Gastroesophageal sphincter (tissue), 4 donors: ENCODE measurements at regions not wholly inside any gene's neighbourhood (a gene's known extent, or its start where the extent isn't known, plus 50 kb on each side); places are given as distances from the start of the nearest gene placed in this dataset.

ENCODE experiments used
- ATAC-seq: fragments of 150-250 bp; one replicate; pipeline ENCODE4 v1.9.1; 2016; ENCODE audit warnings: mild to moderate bottlenecking, moderate library complexity
- H3K27ac ChIP-seq, 4 donors: fragments of 200-600 bp; sonication (generic) in 3 of 4; 1 replicate in 3 of 4; 2 replicates in 1 of 4; pipeline ENCODE4 v1.5.1; 2016 to 2019
- H3K27me3 ChIP-seq: fragments of 200-600 bp; sonication (generic); one replicate; pipeline ENCODE4 v1.5.1; 2019
- H3K36me3 ChIP-seq, 2 donors: fragments of 200-600 bp; sonication (generic); one replicate each; pipeline ENCODE4 v1.5.1; 2019; ENCODE audit warnings: control low read depth in 1 of 2
- H3K4me1 ChIP-seq, 3 donors: fragments of 200-600 bp; sonication (generic); 1 replicate in 2 of 3; 2 replicates in 1 of 3; pipeline ENCODE4 v1.5.1; 2016 to 2019; ENCODE audit warnings: control low read depth in 2 of 3
- H3K4me3 ChIP-seq, 2 donors: fragments of 200-600 bp; sonication (generic); one replicate each; pipeline ENCODE4 v1.5.1; 2019; ENCODE audit warnings: mild to moderate bottlenecking in 1 of 2, moderate library complexity in 1 of 2
- H3K9me3 ChIP-seq, 3 donors: fragments of 200-600 bp; sonication (generic); one replicate each; pipeline ENCODE4 v1.5.1; 2017 to 2019; ENCODE audit warnings: control low read depth in 2 of 3
- EP300 ChIP-seq: sonication (generic); formaldehyde crosslinking; IDR thresholded peaks from one replicate; pipeline ENCODE4 v1.6.1; 2017; ENCODE audit warnings: antibody characterized with exemption, mild to moderate bottlenecking
- POLR2A ChIP-seq, 2 donors: fragments of 450-650 bp; IDR thresholded peaks; one replicate each; pipeline ENCODE4 v1.6.1; 2017; ENCODE audit warnings: antibody characterized with exemption in 2 of 2, mild to moderate bottlenecking in 2 of 2, moderate library complexity in 1 of 2
- POLR2AphosphoS5 ChIP-seq: sonication (generic); formaldehyde crosslinking; IDR thresholded peaks from one replicate; pipeline ENCODE4 v1.6.1; 2017; ENCODE audit warnings: antibody characterized with exemption
- WGBS, 2 donors: methylation state at CpG; one replicate each; pipeline ENCODE4 v1.1.5; 2018; ENCODE audit warnings: low coverage in 1 of 2; 5-methylcytosine and 5-hydroxymethylcytosine counted together
- TF ChIP-seq, protein P1 (sequence below), 4 experiments: fragments of 200-600 bp in 2 of 4; fragments of 450-650 bp in 2 of 4; sonication (generic) in 1 of 4; IDR thresholded peaks; one replicate each; pipeline ENCODE4 v1.5.1; 2017 to 2019; ENCODE audit warnings: antibody characterized with exemption in 4 of 4, mild to moderate bottlenecking in 2 of 4, moderate library complexity in 2 of 4

DNA sequence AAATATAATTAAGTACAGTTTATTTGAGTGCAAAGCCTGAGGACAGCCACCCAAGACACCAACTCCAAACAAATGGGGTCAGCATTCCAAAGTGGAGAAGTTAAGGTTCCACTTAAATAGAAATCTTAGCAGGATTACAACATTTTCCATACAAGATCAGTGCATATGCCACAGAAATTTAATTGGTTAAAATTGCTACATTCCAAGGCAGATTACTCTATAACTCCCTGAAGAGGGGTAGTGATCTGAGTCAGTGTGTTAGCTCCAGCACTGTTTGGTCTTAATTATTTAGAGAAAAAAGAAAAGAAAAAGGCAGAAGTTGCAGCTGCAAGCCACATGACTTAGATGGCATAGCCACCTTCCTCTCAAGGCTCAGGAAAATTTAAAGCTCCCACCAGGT, 297.5 kb downstream of the HHIPL2 start:
- H3K9me3 ChIP-seq, result peaks cover 0 to 17% (median 0%) of the 10 kb centered on the region in 3 donors
- no peaks in the 10 kb centered on the region for H3K27me3 ChIP-seq
- H3K36me3 ChIP-seq, result no peaks in the 10 kb centered on the region
- TF ChIP-seq, protein P1, sequence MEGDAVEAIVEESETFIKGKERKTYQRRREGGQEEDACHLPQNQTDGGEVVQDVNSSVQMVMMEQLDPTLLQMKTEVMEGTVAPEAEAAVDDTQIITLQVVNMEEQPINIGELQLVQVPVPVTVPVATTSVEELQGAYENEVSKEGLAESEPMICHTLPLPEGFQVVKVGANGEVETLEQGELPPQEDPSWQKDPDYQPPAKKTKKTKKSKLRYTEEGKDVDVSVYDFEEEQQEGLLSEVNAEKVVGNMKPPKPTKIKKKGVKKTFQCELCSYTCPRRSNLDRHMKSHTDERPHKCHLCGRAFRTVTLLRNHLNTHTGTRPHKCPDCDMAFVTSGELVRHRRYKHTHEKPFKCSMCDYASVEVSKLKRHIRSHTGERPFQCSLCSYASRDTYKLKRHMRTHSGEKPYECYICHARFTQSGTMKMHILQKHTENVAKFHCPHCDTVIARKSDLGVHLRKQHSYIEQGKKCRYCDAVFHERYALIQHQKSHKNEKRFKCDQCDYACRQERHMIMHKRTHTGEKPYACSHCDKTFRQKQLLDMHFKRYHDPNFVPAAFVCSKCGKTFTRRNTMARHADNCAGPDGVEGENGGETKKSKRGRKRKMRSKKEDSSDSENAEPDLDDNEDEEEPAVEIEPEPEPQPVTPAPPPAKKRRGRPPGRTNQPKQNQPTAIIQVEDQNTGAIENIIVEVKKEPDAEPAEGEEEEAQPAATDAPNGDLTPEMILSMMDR (IDR thresholded peaks at IDR 0.05), result no peak
- no peak for TF ChIP-seq POLR2AphosphoS5
- TF ChIP-seq EP300, result no peak
- TF ChIP-seq POLR2A (IDR thresholded peaks at IDR 0.05), result no peak
- no peak overlapping the region for H3K27ac ChIP-seq
- no peak overlapping the region for H3K4me3 ChIP-seq
- H3K4me1 ChIP-seq, result no peaks in the 10 kb centered on the region
- ATAC-seq, result no peak

DNA sequence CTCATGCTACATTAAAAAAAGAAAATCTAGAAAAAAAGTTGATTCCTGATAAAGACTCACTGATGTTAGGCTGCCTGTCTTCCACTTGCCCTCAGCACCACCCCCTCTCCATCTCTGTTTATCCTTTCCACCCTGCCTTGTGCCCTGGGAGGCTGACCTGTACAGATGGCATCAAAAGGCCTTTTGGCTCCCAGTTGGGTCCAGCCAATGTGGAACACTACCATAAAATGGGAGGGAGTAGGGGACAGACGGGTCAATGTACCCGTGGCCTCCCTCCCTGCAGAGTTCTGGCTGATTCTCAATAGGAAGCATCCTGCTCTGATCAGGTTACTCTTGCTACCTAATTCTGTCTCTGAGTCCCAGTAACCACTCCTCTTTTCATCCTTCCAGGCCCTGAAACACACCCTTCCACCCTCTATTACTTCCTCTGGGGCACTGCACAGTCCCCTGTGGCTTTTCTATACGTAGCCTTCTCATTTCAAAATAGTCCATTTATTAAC, 300.0 kb downstream of the HHIPL2 start:
- WGBS, 2 donors, result 57 to 77% methylated on average over 3 of the region's 3 CpGs
- H3K27me3 ChIP-seq, result no peaks in the 10 kb centered on the region
- TF ChIP-seq, protein P1 (IDR thresholded peaks at IDR 0.05), result no peak
- no peak for TF ChIP-seq POLR2A (IDR thresholded peaks at IDR 0.05)
- H3K27ac ChIP-seq, result no peak overlapping the region
- H3K4me1 ChIP-seq, result no peaks in the 10 kb centered on the region
- H3K36me3 ChIP-seq, result no peaks in the 10 kb centered on the region
- no peak overlapping the region for H3K4me3 ChIP-seq
- H3K9me3 ChIP-seq, result peaks cover 0 to 8% (median 0%) of the 10 kb centered on the region in 3 donors
- no peak for ATAC-seq

DNA sequence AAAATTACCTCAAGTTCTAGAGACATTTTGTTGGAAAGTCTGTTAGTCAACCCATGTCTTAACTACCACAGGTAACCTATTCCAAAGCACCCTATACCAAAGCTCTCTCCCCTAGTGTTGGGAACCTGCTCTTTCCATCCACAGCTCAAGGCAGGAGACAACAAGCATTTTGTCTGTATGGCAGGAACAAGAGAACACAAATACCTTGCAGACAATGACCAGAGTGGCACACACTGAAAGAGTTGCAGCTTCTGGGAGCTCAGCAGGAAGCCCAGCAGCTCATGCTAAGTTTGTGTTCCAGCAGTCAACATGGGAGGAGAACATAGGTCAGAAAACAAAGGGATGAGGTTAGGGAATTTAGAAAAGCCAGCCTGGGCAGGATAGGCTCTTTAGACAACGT, 300.8 kb downstream of the HHIPL2 start:
- Histone ChIP-seq H3K4me1 (no peaks in the 10 kb centered on the region), H3K27ac (no peak overlapping the region), H3K4me3 (no peak overlapping the region), H3K9me3 (peaks cover 0 to 4% (median 0%) of the 10 kb centered on the region in 3 donors), H3K36me3 (no peaks in the 10 kb centered on the region), H3K27me3 (no peaks in the 10 kb centered on the region)
- WGBS, 2 donors, result 45% methylated on average over 1 of the region's 1 CpG
- no peak for ATAC-seq
- TF ChIP-seq POLR2AphosphoS5 (no peak), EP300 (no peak), POLR2A (IDR thresholded peaks at IDR 0.05) (no peak)
- TF ChIP-seq, protein P1 (IDR thresholded peaks at IDR 0.05), result no peak

DNA sequence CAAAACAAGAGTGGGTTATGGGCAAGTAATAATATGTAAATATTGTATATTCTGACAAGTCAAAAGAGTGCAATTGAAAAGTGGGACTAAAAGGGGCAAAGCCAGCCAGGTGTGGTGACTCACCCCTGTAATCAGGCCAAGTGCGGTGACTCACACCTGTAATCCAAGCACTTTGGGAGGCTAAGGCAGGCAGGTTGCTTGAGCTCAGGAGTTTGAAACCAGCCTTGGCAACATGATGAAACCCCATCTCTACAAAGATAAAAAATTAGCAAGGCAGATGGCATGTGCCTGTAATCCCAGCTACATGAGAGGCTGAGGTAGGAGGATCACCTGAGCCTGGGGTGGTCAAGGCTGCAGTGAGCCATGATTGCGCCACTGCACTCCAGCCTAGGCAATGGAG, 304.0 kb downstream of the HHIPL2 start:
- Histone ChIP-seq H3K36me3 (no peaks in the 10 kb centered on the region), H3K4me3 (no peak overlapping the region), H3K4me1 (no peaks in the 10 kb centered on the region), H3K27ac (no peak overlapping the region), H3K9me3 (no peaks in the 10 kb centered on the region), H3K27me3 (no peaks in the 10 kb centered on the region)
- no peak for TF ChIP-seq POLR2A (IDR thresholded peaks at IDR 0.05)
- TF ChIP-seq EP300, result no peak
- TF ChIP-seq POLR2AphosphoS5, result no peak
- TF ChIP-seq, protein P1 (IDR thresholded peaks at IDR 0.05), result no peak
- WGBS, 2 donors, result 50 to 61% methylated on average over 2 of the region's 2 CpGs
- ATAC-seq, result no peak

DNA sequence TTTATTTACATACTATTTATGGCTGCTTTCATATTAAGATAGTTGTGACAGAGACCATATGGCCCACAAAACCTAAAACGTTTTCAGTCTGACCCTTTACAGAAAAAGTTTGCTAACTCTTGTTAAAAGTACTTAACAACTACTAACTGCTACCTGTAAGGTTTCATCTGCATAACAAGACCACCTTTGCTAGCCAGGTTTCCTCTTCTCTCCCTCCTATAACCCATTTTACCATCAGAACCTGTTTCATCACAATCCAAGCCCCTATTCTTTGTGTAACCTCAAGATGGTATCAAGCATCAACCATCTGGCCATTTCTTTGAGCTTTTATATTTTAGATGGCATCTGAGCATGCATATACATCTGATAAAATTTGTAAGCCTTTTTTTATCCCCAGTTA, 305.4 kb downstream of the HHIPL2 start:
- no peak overlapping the region for H3K4me3 ChIP-seq
- TF ChIP-seq POLR2A (IDR thresholded peaks at IDR 0.05) (no peak), POLR2AphosphoS5 (no peak), EP300 (no peak)
- TF ChIP-seq, protein P1 (IDR thresholded peaks at IDR 0.05), result no peak
- ATAC-seq, result no peak
- H3K36me3 ChIP-seq, result no peaks in the 10 kb centered on the region
- no peaks in the 10 kb centered on the region for H3K4me1 ChIP-seq
- no peak overlapping the region for H3K27ac ChIP-seq
- no peaks in the 10 kb centered on the region for H3K9me3 ChIP-seq
- no peaks in the 10 kb centered on the region for H3K27me3 ChIP-seq
- WGBS, 2 donors, result 43 to 79% methylated on average over 1 of the region's 1 CpG
